Peyer's patch (tissue), 4 donors: ENCODE measurements at regions not wholly inside any gene's neighbourhood (a gene's known extent, or its start where the extent isn't known, plus 50 kb on each side); places are given as distances from the start of the nearest gene placed in this dataset.

Experiments used
- POLR2A ChIP-seq, 2 donors: fragments of 450-650 bp; IDR thresholded peaks; one replicate each; pipeline ENCODE4 v1.5.1; 2017; ENCODE audit warnings: antibody characterized with exemption in 2 of 2, mild to moderate bottlenecking in 2 of 2, moderate library complexity in 2 of 2
- TF ChIP-seq, protein P1 (sequence below), 6 experiments: fragments of 450-650 bp in 4 of 6; fragments of 200-600 bp in 2 of 6; sonication (generic) in 1 of 6; IDR thresholded peaks; one replicate each; pipeline ENCODE4 v1.5.1; 2017 to 2019; ENCODE audit warnings: antibody characterized with exemption in 6 of 6, mild to moderate bottlenecking in 3 of 6, moderate library complexity in 1 of 6

DNA sequence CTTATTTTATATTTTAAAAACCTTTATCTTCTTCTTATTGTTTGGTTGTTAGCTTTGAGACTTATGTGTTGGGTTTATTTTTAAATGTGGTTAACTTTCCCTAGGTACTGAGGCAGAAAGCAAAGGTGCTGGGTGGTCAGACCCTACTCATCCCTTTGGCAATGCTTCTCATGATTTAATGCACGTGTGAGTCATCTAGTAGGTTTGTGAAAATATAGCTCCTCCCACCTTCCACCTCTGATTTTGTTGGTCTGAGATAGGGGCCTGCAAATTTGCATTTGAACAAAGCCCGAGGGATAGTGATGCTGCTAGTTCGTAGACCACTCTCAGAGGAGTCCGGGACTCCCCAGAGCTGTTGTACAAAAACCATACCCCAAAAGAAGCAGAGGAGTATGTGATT lies 771.3 kb upstream of the ARGLU1 start:
- TF ChIP-seq, protein P1, sequence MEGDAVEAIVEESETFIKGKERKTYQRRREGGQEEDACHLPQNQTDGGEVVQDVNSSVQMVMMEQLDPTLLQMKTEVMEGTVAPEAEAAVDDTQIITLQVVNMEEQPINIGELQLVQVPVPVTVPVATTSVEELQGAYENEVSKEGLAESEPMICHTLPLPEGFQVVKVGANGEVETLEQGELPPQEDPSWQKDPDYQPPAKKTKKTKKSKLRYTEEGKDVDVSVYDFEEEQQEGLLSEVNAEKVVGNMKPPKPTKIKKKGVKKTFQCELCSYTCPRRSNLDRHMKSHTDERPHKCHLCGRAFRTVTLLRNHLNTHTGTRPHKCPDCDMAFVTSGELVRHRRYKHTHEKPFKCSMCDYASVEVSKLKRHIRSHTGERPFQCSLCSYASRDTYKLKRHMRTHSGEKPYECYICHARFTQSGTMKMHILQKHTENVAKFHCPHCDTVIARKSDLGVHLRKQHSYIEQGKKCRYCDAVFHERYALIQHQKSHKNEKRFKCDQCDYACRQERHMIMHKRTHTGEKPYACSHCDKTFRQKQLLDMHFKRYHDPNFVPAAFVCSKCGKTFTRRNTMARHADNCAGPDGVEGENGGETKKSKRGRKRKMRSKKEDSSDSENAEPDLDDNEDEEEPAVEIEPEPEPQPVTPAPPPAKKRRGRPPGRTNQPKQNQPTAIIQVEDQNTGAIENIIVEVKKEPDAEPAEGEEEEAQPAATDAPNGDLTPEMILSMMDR (IDR thresholded peaks at IDR 0.05) = no peak
- no peak for TF ChIP-seq POLR2A (IDR thresholded peaks at IDR 0.05)
